HepG2 (cell line): ENCODE measurements at regions not wholly inside any gene's neighbourhood (a gene's known extent, or its start where the extent isn't known, plus 50 kb on each side); places are given as distances from the start of the nearest gene placed in this dataset.
A peak's percentile ranks its signal among the peaks of the same experiment; 100 is the strongest.

Source experiments
- DR1 ChIP-seq: sonication (generic); formaldehyde crosslinking; IDR thresholded peaks from 2 replicates; pipeline ENCODE4 v1.8.0; 2021; ENCODE audit warnings: mild to moderate bottlenecking, missing genetic modification reagents, inconsistent platforms
- DRAP1 ChIP-seq: IDR thresholded peaks from 2 replicates; pipeline ENCODE4 v1.6.1; 2016; ENCODE audit warnings: missing genetic modification reagents, missing compliant biosample characterization
- HCFC1 ChIP-seq: fragments of 150-350 bp; IDR thresholded peaks from 2 replicates; pipeline ENCODE4 v1.6.1; 2014; ENCODE audit warnings: low read depth, low read length
- HMG20B ChIP-seq: conservative IDR thresholded peaks from 2 replicates; pipeline ENCODE4 v1.6.1; 2016; ENCODE audit warnings: missing genetic modification reagents, missing compliant biosample characterization
- NFIB ChIP-seq: sonication (generic); formaldehyde crosslinking; IDR thresholded peaks from 2 replicates; pipeline ENCODE4 v1.9.0; 2021; ENCODE audit warnings: missing genetic modification reagents, mild to moderate bottlenecking, borderline replicate concordance
- NFRKB ChIP-seq: fragments of 450-650 bp; IDR thresholded peaks from 2 replicates; pipeline ENCODE4 v1.6.1; 2017
- NFYB ChIP-seq: sonication (generic); formaldehyde crosslinking; IDR thresholded peaks from 2 replicates; pipeline ENCODE4 v1.4.0; 2020; ENCODE audit warnings: missing genetic modification reagents
- NR1H2 ChIP-seq: sonication (generic); formaldehyde crosslinking; IDR thresholded peaks from 2 replicates; pipeline ENCODE4 v1.8.1; 2022; ENCODE audit warnings: low read depth, missing genetic modification reagents, borderline replicate concordance
- SIX1 ChIP-seq: sonication (generic); formaldehyde crosslinking; IDR thresholded peaks from 2 replicates; pipeline ENCODE4 v1.4.0; 2020; ENCODE audit warnings: missing genetic modification reagents, borderline replicate concordance
- SKI ChIP-seq: fragments of 450-650 bp; IDR thresholded peaks from one replicate; pipeline ENCODE4 v1.6.1; 2018; ENCODE audit warnings: mild to moderate bottlenecking; ENCODE audit not compliant: partially characterized antibody
- THYN1 ChIP-seq: sonication (generic); formaldehyde crosslinking; IDR thresholded peaks from 2 replicates; pipeline ENCODE4 v1.8.1; 2023; ENCODE audit warnings: low read depth, mild to moderate bottlenecking, moderate library complexity, missing genetic modification reagents, borderline replicate concordance
- TRIM22 ChIP-seq: fragments of 450-650 bp; IDR thresholded peaks from 2 replicates; pipeline ENCODE4 v1.6.1; 2017
- U2AF1 ChIP-seq: fragments of 200-400 bp; formaldehyde crosslinking; optimal IDR thresholded peaks from 2 replicates; pipeline ENCODE3; 2017; ENCODE audit warnings: mild to moderate bottlenecking, low read depth, low read length
- U2AF2 ChIP-seq: fragments of 200-400 bp; formaldehyde crosslinking; IDR thresholded peaks from 2 replicates; pipeline ENCODE4 v1.6.1; 2017; ENCODE audit warnings: low read depth, mild to moderate bottlenecking, low read length
- ZBTB38 ChIP-seq: sonication (generic); formaldehyde crosslinking; IDR thresholded peaks from 2 replicates; pipeline ENCODE4 v1.5.1; 2020; ENCODE audit warnings: mild to moderate bottlenecking, missing genetic modification reagents
- ZBTB42 ChIP-seq: sonication (generic); formaldehyde crosslinking; IDR thresholded peaks from 2 replicates; pipeline ENCODE4 v1.5.0; 2020; ENCODE audit warnings: mild to moderate bottlenecking, missing genetic modification reagents
- ZGPAT ChIP-seq: IDR thresholded peaks from 2 replicates; pipeline ENCODE4 v1.6.1; 2016; ENCODE audit warnings: mild to moderate bottlenecking
- ZNF235 ChIP-seq: sonication (generic); formaldehyde crosslinking; IDR thresholded peaks from 2 replicates; pipeline ENCODE4 v1.8.1; 2023; ENCODE audit warnings: mild to moderate bottlenecking, missing genetic modification reagents, borderline replicate concordance
- ZNF383 ChIP-seq: sonication (generic); formaldehyde crosslinking; IDR thresholded peaks from 2 replicates; pipeline ENCODE4 v1.4.0; 2020; ENCODE audit warnings: missing genetic modification reagents, mild to moderate bottlenecking, borderline replicate concordance
- ZNF737 ChIP-seq: sonication (generic); formaldehyde crosslinking; IDR thresholded peaks from 2 replicates; pipeline ENCODE4 v1.5.0; 2020; ENCODE audit warnings: missing genetic modification reagents, mild to moderate bottlenecking, borderline replicate concordance
- ZNF749 ChIP-seq: sonication (generic); formaldehyde crosslinking; IDR thresholded peaks from 2 replicates; pipeline ENCODE4 v1.8.0; 2022; ENCODE audit warnings: mild to moderate bottlenecking, missing genetic modification reagents, moderate library complexity, borderline replicate concordance
- ZNF839 ChIP-seq: sonication (generic); formaldehyde crosslinking; IDR thresholded peaks from 2 replicates; pipeline ENCODE4 v1.4.0; 2020; ENCODE audit warnings: missing genetic modification reagents, mild to moderate bottlenecking, borderline replicate concordance
- TF ChIP-seq, protein P1 (sequence below): IDR thresholded peaks from 2 replicates; pipeline ENCODE4 v1.6.1; 2016; ENCODE audit warnings: low read depth
- TF ChIP-seq, protein P2 (sequence below): sonication (generic); formaldehyde crosslinking; IDR thresholded peaks from 2 replicates; pipeline ENCODE4 v1.8.0; 2022; ENCODE audit warnings: missing genetic modification reagents, mild to moderate bottlenecking, inconsistent platforms, borderline replicate concordance
- TF ChIP-seq, protein P3 (sequence below): sonication (generic); formaldehyde crosslinking; IDR thresholded peaks from 2 replicates; pipeline ENCODE4 v1.5.1; 2020; ENCODE audit warnings: missing genetic modification reagents, mild to moderate bottlenecking, borderline replicate concordance

DNA sequence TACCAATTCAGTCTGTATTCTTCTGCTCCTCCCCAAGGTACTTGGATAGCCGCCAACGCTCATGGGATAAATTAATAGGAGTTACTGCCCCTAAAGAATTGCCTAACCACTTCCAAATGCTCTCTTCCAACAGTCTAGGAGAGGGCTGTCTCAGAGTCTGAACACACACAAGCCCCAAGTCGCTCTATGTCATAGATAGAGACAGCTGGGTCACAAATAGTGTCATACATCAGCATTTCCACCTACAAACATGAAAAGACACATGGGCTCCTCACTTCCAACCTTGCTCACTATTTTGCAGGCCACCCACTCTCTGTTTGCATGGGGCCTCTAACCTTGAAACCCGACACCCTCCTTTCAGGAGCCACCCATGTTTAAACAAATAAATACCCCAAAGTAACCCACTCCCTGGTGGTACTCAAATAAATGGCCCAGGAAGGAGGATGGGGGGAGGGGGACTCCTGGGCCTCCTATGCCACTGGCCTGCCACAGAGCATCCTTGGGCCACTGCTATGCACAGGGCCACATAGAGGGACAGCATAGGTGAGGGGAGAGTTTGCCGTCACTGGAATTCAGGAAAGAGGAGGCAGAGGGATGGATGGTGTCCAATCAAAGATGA is 265.9 kb downstream of the SOX9 start (continued):
- TF ChIP-seq, protein P1, sequence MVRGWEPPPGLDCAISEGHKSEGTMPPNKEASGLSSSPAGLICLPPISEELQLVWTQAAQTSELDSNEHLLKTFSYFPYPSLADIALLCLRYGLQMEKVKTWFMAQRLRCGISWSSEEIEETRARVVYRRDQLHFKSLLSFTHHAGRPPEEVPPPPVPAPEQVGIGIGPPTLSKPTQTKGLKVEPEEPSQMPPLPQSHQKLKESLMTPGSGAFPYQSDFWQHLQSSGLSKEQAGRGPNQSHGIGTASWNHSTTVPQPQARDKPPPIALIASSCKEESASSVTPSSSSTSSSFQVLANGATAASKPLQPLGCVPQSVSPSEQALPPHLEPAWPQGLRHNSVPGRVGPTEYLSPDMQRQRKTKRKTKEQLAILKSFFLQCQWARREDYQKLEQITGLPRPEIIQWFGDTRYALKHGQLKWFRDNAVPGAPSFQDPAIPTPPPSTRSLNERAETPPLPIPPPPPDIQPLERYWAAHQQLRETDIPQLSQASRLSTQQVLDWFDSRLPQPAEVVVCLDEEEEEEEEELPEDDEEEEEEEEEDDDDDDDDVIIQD (CRISPR knock-in tag) = peak; percentile 37; the same call in 1 of the 2 replicates
- TF ChIP-seq ZGPAT (CRISPR knock-in tag) (peak; percentile 87), ZBTB38 (CRISPR knock-in tag) (no peak), ZBTB42 (CRISPR knock-in tag) (no peak), ZNF235 (no peak), NR1H2 (CRISPR knock-in tag) (no peak), U2AF1 (no peak), ZNF839 (CRISPR knock-in tag) (no peak), THYN1 (CRISPR knock-in tag) (no peak), NFIB (no peak), HMG20B (CRISPR knock-in tag) (peak; percentile 69; the same call in 1 of the 2 replicates), SKI (peak; percentile 53), SIX1 (CRISPR knock-in tag) (peak; percentile 99), NFRKB (no peak), DRAP1 (CRISPR knock-in tag) (no peak), HCFC1 (no peak), DR1 (CRISPR knock-in tag) (no peak), TRIM22 (no peak), U2AF2 (no peak), ZNF749 (CRISPR knock-in tag) (0 out of 2 replicates have a peak, but pooled peaks have one; percentile 32), ZNF737 (no peak), ZNF383 (CRISPR knock-in tag) (no peak), NFYB (no peak)
- TF ChIP-seq, protein P2, sequence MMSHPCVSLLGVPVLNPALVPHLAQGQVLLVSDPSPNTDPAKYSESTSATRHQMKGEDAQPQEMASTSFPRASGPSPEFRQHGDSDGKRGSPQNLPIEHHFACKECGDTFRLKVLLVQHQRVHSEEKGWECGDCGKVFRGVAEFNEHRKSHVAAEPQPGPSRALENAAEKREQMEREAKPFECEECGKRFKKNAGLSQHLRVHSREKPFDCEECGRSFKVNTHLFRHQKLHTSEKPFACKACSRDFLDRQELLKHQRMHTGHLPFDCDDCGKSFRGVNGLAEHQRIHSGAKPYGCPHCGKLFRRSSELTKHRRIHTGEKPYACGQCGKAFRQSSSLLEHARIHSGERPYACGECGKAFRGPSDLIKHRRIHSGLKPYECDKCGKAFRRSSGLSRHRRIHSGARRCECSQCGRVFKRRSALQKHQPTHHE (CRISPR knock-in tag) = peak; percentile 53; the same call in 1 of the 2 replicates
- TF ChIP-seq, protein P3, sequence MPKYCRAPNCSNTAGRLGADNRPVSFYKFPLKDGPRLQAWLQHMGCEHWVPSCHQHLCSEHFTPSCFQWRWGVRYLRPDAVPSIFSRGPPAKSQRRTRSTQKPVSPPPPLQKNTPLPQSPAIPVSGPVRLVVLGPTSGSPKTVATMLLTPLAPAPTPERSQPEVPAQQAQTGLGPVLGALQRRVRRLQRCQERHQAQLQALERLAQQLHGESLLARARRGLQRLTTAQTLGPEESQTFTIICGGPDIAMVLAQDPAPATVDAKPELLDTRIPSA (CRISPR knock-in tag) = no peak
